ENCODE measurements at regions not wholly inside any gene's neighbourhood (a gene's known extent, or its start where the extent isn't known, plus 50 kb on each side); places are given as distances from the start of the nearest gene placed in this dataset.

DNA sequence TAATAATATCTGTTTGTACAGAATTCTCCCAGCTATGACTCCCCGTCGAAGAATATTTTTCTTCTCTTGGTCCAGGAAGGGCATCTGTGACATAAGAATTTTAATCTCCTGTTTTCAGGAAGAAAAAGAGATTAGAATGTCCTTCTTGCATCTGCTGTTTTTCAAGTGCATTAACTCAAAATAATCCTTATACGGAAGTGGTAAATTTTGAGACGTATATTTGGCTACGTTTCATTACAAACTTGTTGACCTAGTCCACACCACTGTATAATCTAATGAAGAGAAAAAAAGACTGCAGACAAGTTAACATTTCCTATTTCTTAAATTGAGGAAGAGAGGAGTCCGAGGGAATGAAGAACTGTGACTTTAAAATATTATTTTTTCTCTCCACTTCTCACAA lies 959.9 kb downstream of the DIAPH3 start (continued):
- TF ChIP-seq CREB1 (CRISPR knock-in tag; IDR thresholded peaks at IDR 0.05; ENCODE audit: low read depth) (no peak), REST (IDR thresholded peaks at IDR 0.05; ENCODE audit: unreplicated experiment) (no peak), NANOG (IDR thresholded peaks at IDR 0.05; ENCODE audit: borderline replicate concordance) (no peak)

GRCh38 chr13:59205501-59205900 lies 958.2 kb downstream of the DIAPH3 start:
- H3K4me3 Mint-ChIP-seq = no peak overlapping the region
- Histone ChIP-seq H3K79me2 (replicated peaks; ENCODE audit: insufficient read depth) (no peaks in the 10 kb centered on the region), H3K4me3 (no peak overlapping the region), H3K36me3 (ENCODE audit: insufficient read depth) (no peaks in the 10 kb centered on the region), H3K4me2 (no peak overlapping the region), H3F3A (replicated peaks; ENCODE audit: low read depth) (no peaks in the 10 kb centered on the region), H3K4me1 (ENCODE audit: insufficient read depth) (no peaks in the 10 kb centered on the region), H4K20me1 (replicated peaks; ENCODE audit: insufficient read depth) (no peaks in the 10 kb centered on the region), H2AFZ (no peak overlapping the region), H3K27me3 (ENCODE audit: insufficient read depth) (no peaks in the 10 kb centered on the region), H3K27ac (ENCODE audit: low read depth) (no peak overlapping the region), H3K9me2 (ENCODE audit: insufficient read depth) (no peaks in the 10 kb centered on the region)
- no peaks in the 10 kb centered on the region for H3K4me1 Mint-ChIP-seq
- H3K27me3 Mint-ChIP-seq (ENCODE audit: insufficient read depth, low read depth, poor library complexity) = no peaks in the 10 kb centered on the region
- no peak for TF ChIP-seq EZH2phosphoT487 (IDR thresholded peaks at IDR 0.05; ENCODE audit: unreplicated experiment)
- TF ChIP-seq REST (IDR thresholded peaks at IDR 0.05; ENCODE audit: unreplicated experiment) = no peak
- TF ChIP-seq JUNB (IDR thresholded peaks at IDR 0.05; ENCODE audit: unreplicated experiment) = no peak
- no peak overlapping the region for H3K27ac Mint-ChIP-seq
- ATAC-seq (no peak), DNase-seq (ENCODE audit: low spot score) (no peak)
- H3K9me3 Mint-ChIP-seq = no peaks in the 10 kb centered on the region; the same call in 2 of the 3 replicates
- H3K36me3 Mint-ChIP-seq (ENCODE audit: low read depth) = no peaks in the 10 kb centered on the region

All from GM23338 (cell line).